MCF 10A (cell line): ENCODE measurements at regions not wholly inside any gene's neighbourhood (a gene's known extent, or its start where the extent isn't known, plus 50 kb on each side); places are given as distances from the start of the nearest gene placed in this dataset.

Experiments
- BruUV-seq: library from RNA; stranded (reverse); fragments of 400-500 nt; replicated peaks from 2 replicates; lab custom pipeline; 2021; lab: Mats Ljungman, UMichigan
- CTCF ChIA-PET: fragments of 300-600 bp; sonication (Branson Sonifier 250); formaldehyde crosslinking; extraction: SDS; loops from one replicate; lab custom pipeline; 2021; ENCODE audit warnings: antibody characterized with exemption, inconsistent platforms; lab: Yijun Ruan, JAX
- POLR2A ChIA-PET: fragments of 300-600, 350-650 bp; sonication (Branson Sonifier 250); formaldehyde crosslinking; extraction: SDS; loops from one replicate; lab custom pipeline; 2020; ENCODE audit warnings: antibody characterized with exemption, inconsistent platforms; lab: Yijun Ruan, JAX
- DNase-seq: peaks from one replicate; pipeline ENCODE4 v3.0.0-alpha.2; 2018; ENCODE audit not compliant: unreplicated experiment
- H3K27ac Mint-ChIP-seq: one replicate; pipeline ENCODE4 v1.8.0; 2022; ENCODE audit warnings: mild to moderate bottlenecking, low read depth, mixed read lengths; ENCODE audit not compliant: unreplicated experiment
- H3K27me3 Mint-ChIP-seq: one replicate; pipeline ENCODE4 v1.8.0; 2022; ENCODE audit warnings: mixed read lengths; ENCODE audit not compliant: insufficient read depth, unreplicated experiment
- H3K36me3 Mint-ChIP-seq: one replicate; pipeline ENCODE4 v1.8.0; 2022; ENCODE audit warnings: mild to moderate bottlenecking, moderate library complexity, mixed read lengths; ENCODE audit not compliant: insufficient read depth, unreplicated experiment
- H3K4me1 Mint-ChIP-seq: one replicate; pipeline ENCODE4 v1.8.0; 2022; ENCODE audit warnings: mixed read lengths; ENCODE audit not compliant: insufficient read depth, unreplicated experiment
- H3K4me3 Mint-ChIP-seq: one replicate; pipeline ENCODE4 v1.8.0; 2022; ENCODE audit warnings: mild to moderate bottlenecking, moderate library complexity, mixed read lengths; ENCODE audit not compliant: unreplicated experiment
- H3K9me3 Mint-ChIP-seq: one replicate; pipeline ENCODE4 v1.8.0; 2022; ENCODE audit warnings: mixed read lengths; ENCODE audit not compliant: unreplicated experiment
- intact Hi-C: fragments of 100-400 bp; cut with micrococcal nuclease; formaldehyde crosslinking; loops from 2 replicates; pipeline ENCODE4 v1.14.1; 2022
- TF ChIP-seq, protein P1 (sequence below): fragments of 200-600 bp; IDR thresholded peaks from one replicate; pipeline ENCODE4 v1.8.0; 2022; ENCODE audit warnings: antibody characterized with exemption, mild to moderate bottlenecking; ENCODE audit not compliant: unreplicated experiment

DNA sequence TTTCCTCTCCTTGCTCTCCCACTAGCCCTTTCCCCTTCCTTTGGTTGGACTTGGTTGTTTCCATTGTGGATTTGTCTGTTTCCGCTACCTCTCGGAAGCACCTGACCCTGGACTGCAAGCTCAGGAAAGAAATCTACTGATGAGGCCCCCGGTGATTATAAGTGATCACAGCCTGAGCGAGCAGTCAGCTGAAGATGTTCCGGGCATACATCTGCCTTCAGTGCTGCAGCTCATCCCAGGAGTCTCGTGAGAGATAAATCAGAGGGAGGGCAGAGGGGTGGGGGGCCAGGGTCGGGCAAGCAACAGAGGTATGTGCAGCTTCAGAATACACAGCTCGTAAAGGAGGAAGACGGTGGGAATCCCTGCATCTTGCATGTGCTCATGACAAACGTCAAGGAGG is 102.1 kb downstream of the MRPL46 start:
- peaks cover 8% of the 10 kb centered on the region for H3K9me3 Mint-ChIP-seq
- no peaks in the 10 kb centered on the region for H3K36me3 Mint-ChIP-seq
- TF ChIP-seq, protein P1, sequence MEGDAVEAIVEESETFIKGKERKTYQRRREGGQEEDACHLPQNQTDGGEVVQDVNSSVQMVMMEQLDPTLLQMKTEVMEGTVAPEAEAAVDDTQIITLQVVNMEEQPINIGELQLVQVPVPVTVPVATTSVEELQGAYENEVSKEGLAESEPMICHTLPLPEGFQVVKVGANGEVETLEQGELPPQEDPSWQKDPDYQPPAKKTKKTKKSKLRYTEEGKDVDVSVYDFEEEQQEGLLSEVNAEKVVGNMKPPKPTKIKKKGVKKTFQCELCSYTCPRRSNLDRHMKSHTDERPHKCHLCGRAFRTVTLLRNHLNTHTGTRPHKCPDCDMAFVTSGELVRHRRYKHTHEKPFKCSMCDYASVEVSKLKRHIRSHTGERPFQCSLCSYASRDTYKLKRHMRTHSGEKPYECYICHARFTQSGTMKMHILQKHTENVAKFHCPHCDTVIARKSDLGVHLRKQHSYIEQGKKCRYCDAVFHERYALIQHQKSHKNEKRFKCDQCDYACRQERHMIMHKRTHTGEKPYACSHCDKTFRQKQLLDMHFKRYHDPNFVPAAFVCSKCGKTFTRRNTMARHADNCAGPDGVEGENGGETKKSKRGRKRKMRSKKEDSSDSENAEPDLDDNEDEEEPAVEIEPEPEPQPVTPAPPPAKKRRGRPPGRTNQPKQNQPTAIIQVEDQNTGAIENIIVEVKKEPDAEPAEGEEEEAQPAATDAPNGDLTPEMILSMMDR: no peak
- ChIA-PET CTCF (no interaction called here), POLR2A (no interaction called here)
- H3K4me3 Mint-ChIP-seq: no peak overlapping the region
- intact Hi-C loops: no loop called here
- no peak overlapping the region for H3K27ac Mint-ChIP-seq
- no peaks in the 10 kb centered on the region for H3K27me3 Mint-ChIP-seq
- no peaks in the 10 kb centered on the region for H3K4me1 Mint-ChIP-seq
- no peak for DNase-seq
- no TSS peak for BruUV-seq

- intact Hi-C loops: no loop called here
- no peaks in the 10 kb centered on the region for H3K36me3 Mint-ChIP-seq
Observed at GRCh38 chr15:88348579-88349230, 92.2 kb upstream of the NTRK3 start.

DNA sequence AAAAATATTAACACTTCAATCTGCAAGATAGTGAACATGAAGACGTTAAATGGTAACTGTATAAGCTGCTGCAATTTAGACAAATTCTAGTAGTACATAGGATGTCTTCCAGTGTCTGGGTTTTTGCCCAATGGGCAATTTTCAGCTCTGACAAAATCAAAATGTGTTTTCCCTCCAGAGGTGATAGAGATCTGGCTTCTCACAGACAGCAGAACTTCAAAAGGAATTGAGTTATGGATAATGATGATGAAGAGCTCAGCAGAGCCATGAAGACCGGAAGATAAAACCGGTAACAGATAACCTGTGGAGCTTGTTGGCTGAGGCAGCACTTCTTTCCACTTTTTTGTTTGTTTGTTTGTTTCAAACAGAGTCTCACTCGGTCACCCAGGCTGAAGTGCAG is 89.4 kb upstream of the NTRK3 start:
- Mint-ChIP-seq H3K9me3 (no peaks in the 10 kb centered on the region), H3K4me1 (no peaks in the 10 kb centered on the region), H3K4me3 (no peak overlapping the region), H3K36me3 (no peaks in the 10 kb centered on the region), H3K27ac (no peak overlapping the region), H3K27me3 (no peaks in the 10 kb centered on the region)
- POLR2A ChIA-PET: no interaction called here
- CTCF ChIA-PET: no interaction called here
- intact Hi-C loops: no loop called here
- DNase-seq: no peak
- no TSS peak for BruUV-seq
- TF ChIP-seq, protein P1: no peak

More at GRCh38 chr15:88348579-88349230, 92.2 kb upstream of the NTRK3 start:
- CTCF ChIA-PET: no interaction called here
- Mint-ChIP-seq H3K27ac (no peak overlapping the region), H3K9me3 (peaks cover 9% of the 10 kb centered on the region), H3K4me3 (no peak overlapping the region), H3K4me1 (no peaks in the 10 kb centered on the region), H3K27me3 (no peaks in the 10 kb centered on the region)
- TF ChIP-seq, protein P1: no peak
- POLR2A ChIA-PET: no interaction called here
- DNase-seq: no peak
- BruUV-seq: no TSS peak

GRCh38 chr15:88344786-88345185 is 88.2 kb upstream of the NTRK3 start:
- ChIA-PET POLR2A (no interaction called here), CTCF (no interaction called here)
- TF ChIP-seq, protein P1: no peak
- Mint-ChIP-seq H3K9me3 (no peaks in the 10 kb centered on the region), H3K27me3 (no peaks in the 10 kb centered on the region), H3K4me1 (no peaks in the 10 kb centered on the region), H3K4me3 (no peak overlapping the region), H3K36me3 (no peaks in the 10 kb centered on the region), H3K27ac (no peak overlapping the region)
- DNase-seq: no peak
- no TSS peak for BruUV-seq
- intact Hi-C loops: no loop called here
